ENCODE measurements at regions not wholly inside any gene's neighbourhood (a gene's known extent, or its start where the extent isn't known, plus 50 kb on each side); places are given as distances from the start of the nearest gene placed in this dataset.

- no peak for TF ChIP-seq CTCF (conservative IDR thresholded peaks at IDR 0.05 in 1 of 2, IDR thresholded peaks at IDR 0.05 in 1 of 2; ENCODE audit: extremely low read depth in 1 of 2, insufficient read depth in 1 of 2, low read depth in 1 of 2, low read length in 2 of 2)
- TF ChIP-seq EZH2 (IDR thresholded peaks at IDR 0.05; ENCODE audit: borderline replicate concordance, low read length): no peak
Measured at GRCh38 chr5:133890776-133891280, 77.6 kb downstream of the C5orf15 start.
